ENCODE measurements at regions not wholly inside any gene's neighbourhood (a gene's known extent, or its start where the extent isn't known, plus 50 kb on each side); places are given as distances from the start of the nearest gene placed in this dataset.
"Not testable (repeated sequence)": the region's sequence is repeated elsewhere in the genome, so short reads cannot be mapped to it uniquely, and the experiment has no call there.

DNA sequence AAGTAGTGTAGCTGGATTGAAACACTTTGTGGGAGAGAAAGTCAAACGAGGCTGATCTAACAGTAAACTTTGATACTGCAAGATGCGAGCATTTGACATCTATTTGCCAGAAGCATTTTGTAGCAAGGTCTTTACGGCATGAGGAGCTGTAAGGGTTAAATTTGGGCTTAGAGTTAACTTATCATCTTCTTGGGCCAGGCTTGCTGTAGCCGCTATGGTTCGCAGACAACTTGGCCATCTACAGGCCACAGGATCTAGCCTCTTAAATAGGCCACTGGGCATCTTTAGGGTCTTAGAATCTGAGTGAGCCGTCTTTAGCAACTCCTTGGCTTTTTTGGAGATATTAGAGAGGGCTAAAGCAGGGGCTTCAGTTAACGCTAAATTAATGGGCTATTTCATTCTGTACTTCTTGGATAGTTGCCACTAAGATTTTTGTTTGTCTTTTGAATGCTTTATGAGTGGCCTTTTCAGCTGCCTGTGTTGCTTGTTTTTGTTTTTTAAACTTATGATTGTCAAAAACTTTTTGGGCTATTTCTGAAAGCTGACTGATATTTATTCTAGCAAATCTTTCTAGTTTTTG, 93.5 kb upstream of the FAM90A1 start:
- not testable (repeated sequence) for H3K9me3 ChIP-seq (ENCODE audit: low read length); H3K79me2 ChIP-seq (ENCODE audit: insufficient read depth, low read length); H3K36me3 ChIP-seq (ENCODE audit: insufficient read depth, low read length); H3K27ac ChIP-seq (ENCODE audit: low read depth, low read length, poor library complexity, severe bottlenecking); H3K4me3 ChIP-seq (ENCODE audit: low read depth, low read length, poor library complexity, severe bottlenecking); H3K9me2 ChIP-seq (ENCODE audit: low read depth, low read length); H3F3A ChIP-seq (ENCODE audit: insufficient read depth, low read length); H3K9ac ChIP-seq (ENCODE audit: low read length); H2AFZ ChIP-seq (ENCODE audit: low read length); H3K27me3 ChIP-seq (ENCODE audit: insufficient read depth, low read length); H3K4me2 ChIP-seq (ENCODE audit: low read length); H3K4me1 ChIP-seq (ENCODE audit: insufficient read depth, low read length, severe bottlenecking); H4K20me1 ChIP-seq (ENCODE audit: insufficient read depth, low read length)

- not testable (repeated sequence) for H3K27ac ChIP-seq (ENCODE audit: low read depth, low read length, poor library complexity, severe bottlenecking)
Observed at GRCh38 chr12:8325145-8325839, 97.9 kb upstream of the FAM90A1 start.

GRCh38 chr12:8328835-8329234, 101.4 kb upstream of the FAM90A1 start:
- H3K36me3 ChIP-seq (ENCODE audit: insufficient read depth, low read length); H3K79me2 ChIP-seq (ENCODE audit: insufficient read depth, low read length); H2AFZ ChIP-seq (ENCODE audit: low read length); H3K9me3 ChIP-seq (ENCODE audit: low read length); H3K4me3 ChIP-seq (ENCODE audit: low read depth, low read length, poor library complexity, severe bottlenecking); H3K4me1 ChIP-seq (ENCODE audit: insufficient read depth, low read length, severe bottlenecking); H3K27ac ChIP-seq (ENCODE audit: low read depth, low read length, poor library complexity, severe bottlenecking); H3K27me3 ChIP-seq (ENCODE audit: insufficient read depth, low read length); H3K4me2 ChIP-seq (ENCODE audit: low read length); H3K9me2 ChIP-seq (ENCODE audit: low read depth, low read length); H3F3A ChIP-seq (ENCODE audit: insufficient read depth, low read length); H3K9ac ChIP-seq (ENCODE audit: low read length); H4K20me1 ChIP-seq (ENCODE audit: insufficient read depth, low read length): not testable (repeated sequence)

More at GRCh38 chr12:8325145-8325839, 97.9 kb upstream of the FAM90A1 start:
- not testable (repeated sequence) for H3K79me2 ChIP-seq (ENCODE audit: insufficient read depth, low read length); H2AFZ ChIP-seq (ENCODE audit: low read length); H3K4me1 ChIP-seq (ENCODE audit: insufficient read depth, low read length, severe bottlenecking); H3K4me3 ChIP-seq (ENCODE audit: low read depth, low read length, poor library complexity, severe bottlenecking); H3K36me3 ChIP-seq (ENCODE audit: insufficient read depth, low read length); H4K20me1 ChIP-seq (ENCODE audit: insufficient read depth, low read length); H3F3A ChIP-seq (ENCODE audit: insufficient read depth, low read length); H3K9me3 ChIP-seq (ENCODE audit: low read length); H3K27me3 ChIP-seq (ENCODE audit: insufficient read depth, low read length); H3K9ac ChIP-seq (ENCODE audit: low read length); H3K4me2 ChIP-seq (ENCODE audit: low read length); H3K9me2 ChIP-seq (ENCODE audit: low read depth, low read length)

DNA sequence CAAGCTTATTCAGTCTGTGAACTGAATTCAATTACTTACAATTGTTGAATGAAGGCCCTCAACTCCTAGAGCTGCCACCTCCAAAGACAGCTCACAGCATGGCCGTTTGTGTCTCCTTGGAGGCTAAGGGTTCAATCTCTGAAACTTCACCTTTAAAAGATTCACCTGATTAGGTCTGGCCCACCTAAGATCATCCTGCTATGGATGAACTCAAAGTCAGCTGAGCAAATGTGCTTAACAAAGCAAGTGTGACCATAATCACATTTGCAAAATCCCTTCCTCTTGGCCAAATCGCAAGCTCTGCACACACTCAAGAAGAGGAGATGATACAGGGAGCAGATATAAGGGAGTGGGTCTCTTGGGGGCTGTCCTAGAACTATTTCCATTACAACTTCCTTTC, 105.0 kb upstream of the FAM90A1 start:
- H3F3A ChIP-seq (ENCODE audit: insufficient read depth, low read length); H2AFZ ChIP-seq (ENCODE audit: low read length); H3K27ac ChIP-seq (ENCODE audit: low read depth, low read length, poor library complexity, severe bottlenecking); H3K4me3 ChIP-seq (ENCODE audit: low read depth, low read length, poor library complexity, severe bottlenecking); H3K9me2 ChIP-seq (ENCODE audit: low read depth, low read length); H3K9ac ChIP-seq (ENCODE audit: low read length); H3K27me3 ChIP-seq (ENCODE audit: insufficient read depth, low read length); H3K4me2 ChIP-seq (ENCODE audit: low read length); H4K20me1 ChIP-seq (ENCODE audit: insufficient read depth, low read length); H3K36me3 ChIP-seq (ENCODE audit: insufficient read depth, low read length); H3K4me1 ChIP-seq (ENCODE audit: insufficient read depth, low read length, severe bottlenecking); H3K9me3 ChIP-seq (ENCODE audit: low read length); H3K79me2 ChIP-seq (ENCODE audit: insufficient read depth, low read length): not testable (repeated sequence)

- H3K4me2 ChIP-seq (ENCODE audit: low read length); H4K20me1 ChIP-seq (ENCODE audit: insufficient read depth, low read length); H3F3A ChIP-seq (ENCODE audit: insufficient read depth, low read length); H3K9me2 ChIP-seq (ENCODE audit: low read depth, low read length); H3K9me3 ChIP-seq (ENCODE audit: low read length); H3K4me1 ChIP-seq (ENCODE audit: insufficient read depth, low read length, severe bottlenecking); H3K4me3 ChIP-seq (ENCODE audit: low read depth, low read length, poor library complexity, severe bottlenecking); H3K27me3 ChIP-seq (ENCODE audit: insufficient read depth, low read length); H3K9ac ChIP-seq (ENCODE audit: low read length); H3K79me2 ChIP-seq (ENCODE audit: insufficient read depth, low read length); H2AFZ ChIP-seq (ENCODE audit: low read length); H3K36me3 ChIP-seq (ENCODE audit: insufficient read depth, low read length); H3K27ac ChIP-seq (ENCODE audit: low read depth, low read length, poor library complexity, severe bottlenecking): not testable (repeated sequence)
Observed at GRCh38 chr12:8351073-8351472, 104.7 kb upstream of the CLEC6A start.

DNA sequence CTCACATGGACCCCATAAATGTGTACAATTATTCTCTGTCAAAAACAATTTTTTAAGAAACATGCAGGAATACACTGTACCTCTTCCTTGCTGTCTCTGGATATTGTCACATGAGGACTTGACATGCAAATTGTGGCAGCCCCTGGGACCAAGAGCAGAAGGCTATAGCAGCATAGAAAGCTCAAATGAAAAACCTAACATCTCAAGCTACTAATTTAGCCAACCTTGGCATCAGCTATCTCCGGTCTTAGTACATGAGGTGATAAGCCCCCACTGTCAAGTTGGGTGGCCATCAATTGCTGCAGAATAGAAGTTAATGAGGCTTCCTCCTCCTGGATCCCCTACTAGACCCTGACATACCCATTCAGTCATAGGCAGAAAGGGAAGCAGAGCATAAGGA, 101.0 kb upstream of the CLEC6A start:
- not testable (repeated sequence) for H3K9ac ChIP-seq (ENCODE audit: low read length); H3K4me1 ChIP-seq (ENCODE audit: insufficient read depth, low read length, severe bottlenecking); H3K27ac ChIP-seq (ENCODE audit: low read depth, low read length, poor library complexity, severe bottlenecking); H3K4me3 ChIP-seq (ENCODE audit: low read depth, low read length, poor library complexity, severe bottlenecking); H3K9me2 ChIP-seq (ENCODE audit: low read depth, low read length); H2AFZ ChIP-seq (ENCODE audit: low read length); H3K4me2 ChIP-seq (ENCODE audit: low read length); H3K27me3 ChIP-seq (ENCODE audit: insufficient read depth, low read length); H3K36me3 ChIP-seq (ENCODE audit: insufficient read depth, low read length); H3F3A ChIP-seq (ENCODE audit: insufficient read depth, low read length); H3K9me3 ChIP-seq (ENCODE audit: low read length); H3K79me2 ChIP-seq (ENCODE audit: insufficient read depth, low read length); H4K20me1 ChIP-seq (ENCODE audit: insufficient read depth, low read length)

DNA sequence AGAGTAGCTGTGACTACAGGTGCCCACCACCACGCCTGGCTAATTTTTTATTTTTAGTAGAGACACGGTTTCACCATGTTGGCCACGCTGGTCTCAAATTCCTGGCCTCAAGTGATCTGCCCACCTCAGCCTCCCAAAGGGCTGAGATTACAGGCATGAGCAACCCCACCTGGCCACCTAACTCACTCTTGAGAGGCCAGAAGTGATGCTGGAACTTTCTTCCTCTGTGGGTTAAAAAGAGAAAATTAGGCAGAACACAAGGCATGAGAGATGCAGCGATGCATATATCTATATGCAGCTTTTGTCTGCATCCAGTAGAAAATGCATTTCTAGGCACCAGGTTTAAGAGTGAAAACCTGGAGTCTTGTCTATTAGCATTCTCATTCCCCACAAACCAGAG, 100.2 kb upstream of the CLEC6A start:
- not testable (repeated sequence) for H3K27me3 ChIP-seq (ENCODE audit: insufficient read depth, low read length); H3K9me2 ChIP-seq (ENCODE audit: low read depth, low read length); H3K4me2 ChIP-seq (ENCODE audit: low read length); H3K79me2 ChIP-seq (ENCODE audit: insufficient read depth, low read length); H3K4me3 ChIP-seq (ENCODE audit: low read depth, low read length, poor library complexity, severe bottlenecking); H3K27ac ChIP-seq (ENCODE audit: low read depth, low read length, poor library complexity, severe bottlenecking); H3K9me3 ChIP-seq (ENCODE audit: low read length); H4K20me1 ChIP-seq (ENCODE audit: insufficient read depth, low read length); H3K36me3 ChIP-seq (ENCODE audit: insufficient read depth, low read length); H3K4me1 ChIP-seq (ENCODE audit: insufficient read depth, low read length, severe bottlenecking); H2AFZ ChIP-seq (ENCODE audit: low read length); H3F3A ChIP-seq (ENCODE audit: insufficient read depth, low read length); H3K9ac ChIP-seq (ENCODE audit: low read length)
